ENCODE measurements at regions not wholly inside any gene's neighbourhood (a gene's known extent, or its start where the extent isn't known, plus 50 kb on each side); places are given as distances from the start of the nearest gene placed in this dataset.

DNA sequence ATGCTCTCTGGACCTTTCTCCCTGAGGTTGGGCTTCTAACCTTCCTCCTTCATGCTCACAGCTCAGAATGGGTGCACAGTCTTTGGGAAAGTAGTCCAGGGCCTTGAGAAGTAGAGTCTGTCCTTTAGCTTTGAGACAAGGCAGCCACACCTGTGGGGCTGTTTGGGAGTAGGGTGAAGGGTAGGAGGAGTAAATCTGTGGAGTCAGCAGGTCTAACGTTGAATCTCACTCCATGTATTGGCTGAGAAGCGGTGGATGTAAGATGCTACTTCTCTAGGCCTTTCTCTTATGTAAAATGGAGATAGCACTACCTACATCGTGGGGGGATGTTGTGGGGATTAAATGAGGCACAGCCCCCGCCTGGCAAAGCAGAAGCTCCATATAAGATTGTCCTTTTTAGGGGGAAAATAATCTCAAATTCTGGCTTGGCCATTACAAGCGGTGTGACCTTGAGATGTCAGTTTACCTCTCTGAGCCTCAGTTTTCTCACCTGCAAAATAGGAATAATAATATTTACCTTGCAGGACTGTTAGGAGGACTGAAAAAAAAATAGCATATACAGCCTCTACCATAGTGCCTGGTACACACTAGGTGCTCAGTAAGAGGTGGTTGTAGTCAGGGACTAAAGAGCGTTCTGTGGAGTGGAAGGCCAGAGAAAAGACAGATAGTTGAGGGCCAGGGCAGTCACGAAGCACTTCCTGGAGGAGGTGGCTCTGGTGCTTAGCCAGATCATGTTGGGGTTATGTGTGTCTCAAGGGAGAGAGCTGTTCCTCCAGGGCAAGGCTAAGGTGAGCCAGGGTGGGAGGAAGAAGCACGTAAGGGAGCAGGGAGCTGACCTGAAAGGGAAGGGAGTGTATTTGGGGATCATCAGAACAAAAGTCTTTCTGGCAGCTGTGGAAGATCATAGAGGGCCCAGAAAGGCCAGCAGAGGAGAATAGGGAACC is 82.8 kb upstream of the MRPS22 start:
- no peak overlapping the region for H3K27ac ChIP-seq
- intact Hi-C loops (cut with DNase I) = no loop called here
- H3K4me1 ChIP-seq = no peaks in the 10 kb centered on the region

GRCh38 chr3:139261754-139262586 is 81.8 kb upstream of the MRPS22 start:
- H3K4me3 ChIP-seq = no peak overlapping the region
- no peak overlapping the region for H3K27ac ChIP-seq
- TF ChIP-seq, protein P1, sequence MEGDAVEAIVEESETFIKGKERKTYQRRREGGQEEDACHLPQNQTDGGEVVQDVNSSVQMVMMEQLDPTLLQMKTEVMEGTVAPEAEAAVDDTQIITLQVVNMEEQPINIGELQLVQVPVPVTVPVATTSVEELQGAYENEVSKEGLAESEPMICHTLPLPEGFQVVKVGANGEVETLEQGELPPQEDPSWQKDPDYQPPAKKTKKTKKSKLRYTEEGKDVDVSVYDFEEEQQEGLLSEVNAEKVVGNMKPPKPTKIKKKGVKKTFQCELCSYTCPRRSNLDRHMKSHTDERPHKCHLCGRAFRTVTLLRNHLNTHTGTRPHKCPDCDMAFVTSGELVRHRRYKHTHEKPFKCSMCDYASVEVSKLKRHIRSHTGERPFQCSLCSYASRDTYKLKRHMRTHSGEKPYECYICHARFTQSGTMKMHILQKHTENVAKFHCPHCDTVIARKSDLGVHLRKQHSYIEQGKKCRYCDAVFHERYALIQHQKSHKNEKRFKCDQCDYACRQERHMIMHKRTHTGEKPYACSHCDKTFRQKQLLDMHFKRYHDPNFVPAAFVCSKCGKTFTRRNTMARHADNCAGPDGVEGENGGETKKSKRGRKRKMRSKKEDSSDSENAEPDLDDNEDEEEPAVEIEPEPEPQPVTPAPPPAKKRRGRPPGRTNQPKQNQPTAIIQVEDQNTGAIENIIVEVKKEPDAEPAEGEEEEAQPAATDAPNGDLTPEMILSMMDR (IDR thresholded peaks at IDR 0.05) = no peak
- DNase-seq (ENCODE audit: low spot score in 2 of 2) = no peak
- H3K27me3 ChIP-seq = no peaks in the 10 kb centered on the region
- no peaks in the 10 kb centered on the region for H3K9me3 ChIP-seq
- no peaks in the 10 kb centered on the region for H3K4me1 ChIP-seq
- intact Hi-C loops (cut with DNase I) = no loop called here
- H3K36me3 ChIP-seq = no peaks in the 10 kb centered on the region

More for the DNA sequence above, 82.8 kb upstream of the MRPS22 start:
- Histone ChIP-seq H3K27me3 (no peaks in the 10 kb centered on the region), H3K36me3 (no peaks in the 10 kb centered on the region), H3K4me3 (no peak overlapping the region), H3K9me3 (no peaks in the 10 kb centered on the region)
- TF ChIP-seq, protein P1 (IDR thresholded peaks at IDR 0.05) = no peak
- DNase-seq (ENCODE audit: low spot score in 2 of 2) = no peak

DNA sequence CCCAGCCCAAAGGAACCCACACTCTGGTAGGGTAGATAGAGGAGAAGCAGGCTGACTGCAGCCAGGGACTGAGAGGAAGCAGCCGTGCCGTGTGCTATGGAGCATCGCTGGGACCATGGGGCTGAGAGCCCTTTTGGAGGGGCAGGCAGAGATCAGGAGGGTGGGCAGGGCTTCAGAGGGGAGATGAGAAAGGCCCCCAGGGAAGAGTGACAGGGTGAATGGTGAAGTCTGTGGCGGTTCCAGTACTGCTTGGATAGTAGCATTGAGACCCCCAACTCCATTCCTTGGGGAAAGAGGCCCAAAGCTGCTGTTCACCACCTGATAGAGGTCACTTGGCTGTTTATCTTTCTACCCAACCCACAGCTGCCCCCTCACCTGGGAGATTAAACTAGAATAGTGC is 80.0 kb upstream of the MRPS22 start:
- Histone ChIP-seq H3K36me3 (no peaks in the 10 kb centered on the region), H3K27me3 (no peaks in the 10 kb centered on the region), H3K4me1 (no peaks in the 10 kb centered on the region), H3K4me3 (no peak overlapping the region), H3K9me3 (no peaks in the 10 kb centered on the region), H3K27ac (no peak overlapping the region)
- TF ChIP-seq, protein P1 (IDR thresholded peaks at IDR 0.05) = no peak
- intact Hi-C loops (cut with DNase I) = no loop called here
- DNase-seq (ENCODE audit: low spot score in 2 of 2) = no peak

DNA sequence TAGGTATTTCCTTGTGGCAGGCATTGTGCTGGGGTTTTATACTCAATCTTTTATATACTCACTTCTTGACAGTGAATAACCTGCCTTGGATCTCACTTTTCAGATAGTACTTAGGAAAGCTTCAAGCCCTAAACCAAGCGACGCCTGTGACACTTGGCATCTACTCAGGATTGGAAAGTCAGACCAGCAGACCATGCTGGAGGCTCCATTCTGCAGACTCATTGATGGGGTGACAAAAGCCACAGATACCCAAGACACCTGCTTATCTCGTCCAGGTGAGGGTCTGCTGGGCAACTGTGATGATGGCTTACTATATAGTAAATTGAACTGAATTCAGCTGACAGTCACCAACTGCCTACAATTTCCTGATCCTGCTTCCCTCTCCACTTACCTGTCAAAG is 79.4 kb upstream of the MRPS22 start:
- TF ChIP-seq, protein P1 (IDR thresholded peaks at IDR 0.05) = no peak
- Histone ChIP-seq H3K27me3 (no peaks in the 10 kb centered on the region), H3K4me1 (no peaks in the 10 kb centered on the region), H3K36me3 (no peaks in the 10 kb centered on the region), H3K27ac (no peak overlapping the region), H3K9me3 (no peaks in the 10 kb centered on the region), H3K4me3 (no peak overlapping the region)
- intact Hi-C loops (cut with DNase I) = no loop called here
- DNase-seq (ENCODE audit: low spot score in 2 of 2) = no peak

GRCh38 chr3:139265131-139266016 is 78.4 kb upstream of the MRPS22 start:
- Histone ChIP-seq H3K27ac (no peak overlapping the region), H3K4me1 (no peaks in the 10 kb centered on the region), H3K9me3 (no peaks in the 10 kb centered on the region), H3K27me3 (no peaks in the 10 kb centered on the region), H3K4me3 (no peak overlapping the region), H3K36me3 (no peaks in the 10 kb centered on the region)
- intact Hi-C loops (cut with DNase I) = no loop called here
- TF ChIP-seq, protein P1 (IDR thresholded peaks at IDR 0.05) = no peak
- DNase-seq (ENCODE audit: low spot score in 2 of 2) = no peak

Data from ascending aorta (tissue), 2 donors.